Liver (tissue), 8 donors: ENCODE measurements at regions not wholly inside any gene's neighbourhood (a gene's known extent, or its start where the extent isn't known, plus 50 kb on each side); places are given as distances from the start of the nearest gene placed in this dataset.

Experiments used
- DNase-seq: peaks from one replicate; pipeline ENCODE4 v3.0.0-alpha.2; 2017; ENCODE audit warnings: low spot score
- H3K27ac ChIP-seq, 2 donors: one replicate each; pipeline ENCODE4 v1.7.0; 2013; ENCODE audit warnings: inconsistent platforms in 2 of 2, low read length in 2 of 2, control low read depth in 1 of 2, low read depth in 1 of 2, mild to moderate bottlenecking in 1 of 2
- H3K27me3 ChIP-seq, 4 donors: one replicate each; pipeline versions ENCODE4 v1.6.1 to v1.7.0; 2013; ENCODE audit warnings: low read length in 3 of 4, inconsistent platforms in 1 of 4, mild to moderate bottlenecking in 1 of 4, moderate library complexity in 1 of 4; ENCODE audit not compliant: control insufficient read depth in 4 of 4, insufficient read depth in 4 of 4
- H3K36me3 ChIP-seq, 4 donors: one replicate each; pipeline versions ENCODE4 v1.6.1 to v1.7.0; 2013; ENCODE audit warnings: low read length in 3 of 4, mild to moderate bottlenecking in 3 of 4, low read depth in 1 of 4, moderate library complexity in 1 of 4; ENCODE audit not compliant: control insufficient read depth in 4 of 4, insufficient read depth in 3 of 4
- H3K4me1 ChIP-seq, 4 donors: one replicate each; pipeline versions ENCODE4 v1.6.1 to v1.7.0; 2013; ENCODE audit warnings: low read length in 3 of 4, mild to moderate bottlenecking in 3 of 4, moderate library complexity in 1 of 4; ENCODE audit not compliant: control insufficient read depth in 4 of 4, insufficient read depth in 4 of 4
- H3K4me3 ChIP-seq, 3 donors: one replicate each; pipeline versions ENCODE4 v1.6.1 to v1.7.0; 2013; ENCODE audit warnings: low read length in 3 of 3, control low read depth in 1 of 3, low read depth in 1 of 3, mild to moderate bottlenecking in 1 of 3
- H3K9ac ChIP-seq, 2 donors: one replicate each; pipeline ENCODE4 v1.7.0; 2013; ENCODE audit warnings: low read length in 2 of 2, mild to moderate bottlenecking in 2 of 2, moderate library complexity in 2 of 2, control low read depth in 1 of 2, low read depth in 1 of 2
- H3K9me3 ChIP-seq, 4 donors: one replicate each; pipeline versions ENCODE4 v1.6.1 to v1.7.0; 2013; ENCODE audit warnings: low read length in 3 of 4; ENCODE audit not compliant: control insufficient read depth in 4 of 4
- CTCF ChIP-seq: fragments of 150-350 bp; IDR thresholded peaks from 2 replicates; pipeline ENCODE4 v1.5.1; 2017; ENCODE audit warnings: improper control_type of control experiment, low read depth, low read length; ENCODE audit not compliant: missing input control
- EGR1 ChIP-seq, 2 donors: IDR thresholded peaks; 2 replicates each; pipeline ENCODE4 v1.6.1; 2016 to 2018; ENCODE audit warnings: antibody characterized with exemption in 2 of 2, low read depth in 2 of 2
- FOXA1 ChIP-seq: IDR thresholded peaks from 2 replicates; pipeline ENCODE4 v1.6.1; 2016; ENCODE audit warnings: antibody characterized with exemption
- FOXA2 ChIP-seq: IDR thresholded peaks from 2 replicates; pipeline ENCODE4 v1.6.1; 2016; ENCODE audit warnings: antibody characterized with exemption
- GABPA ChIP-seq, 2 donors: IDR thresholded peaks in 1 of 2; conservative IDR thresholded peaks in 1 of 2; 2 replicates each; pipeline ENCODE4 v1.6.1; 2016; ENCODE audit warnings: antibody characterized with exemption in 2 of 2, mild to moderate bottlenecking in 1 of 2, moderate library complexity in 1 of 2
- HNF4A ChIP-seq, 2 donors: conservative IDR thresholded peaks; 2 replicates each; pipeline ENCODE4 v1.6.1; 2016; ENCODE audit warnings: antibody characterized with exemption in 2 of 2, mild to moderate bottlenecking in 2 of 2
- HNF4G ChIP-seq: IDR thresholded peaks from 2 replicates; pipeline ENCODE4 v1.6.1; 2016; ENCODE audit warnings: antibody characterized with exemption
- JUND ChIP-seq, 2 donors: IDR thresholded peaks; 2 replicates each; pipeline ENCODE4 v1.6.1; 2016; ENCODE audit warnings: antibody characterized with exemption in 2 of 2
- NR2F2 ChIP-seq: IDR thresholded peaks from 2 replicates; pipeline ENCODE4 v1.6.1; 2016; ENCODE audit warnings: antibody characterized with exemption
- RAD21 ChIP-seq, 2 donors: IDR thresholded peaks; 2 replicates each; pipeline ENCODE4 v1.6.1; 2016; ENCODE audit warnings: antibody characterized with exemption in 2 of 2, mild to moderate bottlenecking in 2 of 2
- RXRA ChIP-seq, 2 donors: IDR thresholded peaks; 2 replicates each; pipeline ENCODE4 v1.6.1; 2017 to 2018; ENCODE audit warnings: antibody characterized with exemption in 2 of 2, mild to moderate bottlenecking in 1 of 2
- SP1 ChIP-seq: IDR thresholded peaks from 2 replicates; pipeline ENCODE4 v1.6.1; 2018; ENCODE audit warnings: antibody characterized with exemption, mild to moderate bottlenecking
- TAF1 ChIP-seq: conservative IDR thresholded peaks from 2 replicates; pipeline ENCODE4 v1.6.1; 2016; ENCODE audit warnings: antibody characterized with exemption, mild to moderate bottlenecking
- YY1 ChIP-seq: IDR thresholded peaks from 2 replicates; pipeline ENCODE4 v1.6.1; 2016; ENCODE audit warnings: antibody characterized with exemption, mild to moderate bottlenecking
- ZBTB33 ChIP-seq: IDR thresholded peaks from 2 replicates; pipeline ENCODE4 v1.6.1; 2016; ENCODE audit warnings: antibody characterized with exemption
- WGBS: extraction: QIAGEN DNeasy Blood & Tissue Kit; methylation state at CpG from one replicate; pipeline ENCODE4 v1.1.7; 2013; 5-methylcytosine and 5-hydroxymethylcytosine counted together
- TF ChIP-seq, protein P1 (sequence below): IDR thresholded peaks from 2 replicates; pipeline ENCODE4 v1.6.1; 2016; ENCODE audit warnings: antibody characterized with exemption
- TF ChIP-seq, protein P2 (sequence below): IDR thresholded peaks from 2 replicates; pipeline ENCODE4 v1.6.1; 2016; ENCODE audit warnings: antibody characterized with exemption
- TF ChIP-seq, protein P3 (sequence below): IDR thresholded peaks from 2 replicates; pipeline ENCODE4 v1.6.1; 2016; ENCODE audit warnings: antibody characterized with exemption, mild to moderate bottlenecking
- donor health status: healthy.
- donor health status: healthy.
- donor health status: healthy.
- donor health status: healthy.
- donor health status: healthy.

- 84% methylated on average over 7 of the region's 7 CpGs for WGBS
- no peak for DNase-seq
- H3K27ac ChIP-seq, result no peak overlapping the region
- H3K4me3 ChIP-seq, result no peak overlapping the region
- no peaks in the 10 kb centered on the region for H3K36me3 ChIP-seq
- TF ChIP-seq TAF1, result no peak
- TF ChIP-seq FOXA2, result no peak
- TF ChIP-seq JUND (IDR thresholded peaks at IDR 0.05), result no peak
- TF ChIP-seq, protein P1, sequence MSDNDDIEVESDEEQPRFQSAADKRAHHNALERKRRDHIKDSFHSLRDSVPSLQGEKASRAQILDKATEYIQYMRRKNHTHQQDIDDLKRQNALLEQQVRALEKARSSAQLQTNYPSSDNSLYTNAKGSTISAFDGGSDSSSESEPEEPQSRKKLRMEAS, result no peak
- TF ChIP-seq SP1, result no peak
- no peak for TF ChIP-seq FOXA1
- TF ChIP-seq HNF4G, result no peak
- no peak for TF ChIP-seq EGR1 (IDR thresholded peaks at IDR 0.05; ENCODE audit: low read depth in 2 of 2)
- no peak for TF ChIP-seq RXRA (IDR thresholded peaks at IDR 0.05)
- no peak for TF ChIP-seq YY1
- TF ChIP-seq CTCF, result no peak
- no peak for TF ChIP-seq GABPA (IDR thresholded peaks at IDR 0.05 in 1 of 2, conservative IDR thresholded peaks at IDR 0.05 in 1 of 2)
- TF ChIP-seq, protein P2, sequence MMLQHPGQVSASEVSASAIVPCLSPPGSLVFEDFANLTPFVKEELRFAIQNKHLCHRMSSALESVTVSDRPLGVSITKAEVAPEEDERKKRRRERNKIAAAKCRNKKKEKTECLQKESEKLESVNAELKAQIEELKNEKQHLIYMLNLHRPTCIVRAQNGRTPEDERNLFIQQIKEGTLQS, result no peak
- TF ChIP-seq, protein P3, sequence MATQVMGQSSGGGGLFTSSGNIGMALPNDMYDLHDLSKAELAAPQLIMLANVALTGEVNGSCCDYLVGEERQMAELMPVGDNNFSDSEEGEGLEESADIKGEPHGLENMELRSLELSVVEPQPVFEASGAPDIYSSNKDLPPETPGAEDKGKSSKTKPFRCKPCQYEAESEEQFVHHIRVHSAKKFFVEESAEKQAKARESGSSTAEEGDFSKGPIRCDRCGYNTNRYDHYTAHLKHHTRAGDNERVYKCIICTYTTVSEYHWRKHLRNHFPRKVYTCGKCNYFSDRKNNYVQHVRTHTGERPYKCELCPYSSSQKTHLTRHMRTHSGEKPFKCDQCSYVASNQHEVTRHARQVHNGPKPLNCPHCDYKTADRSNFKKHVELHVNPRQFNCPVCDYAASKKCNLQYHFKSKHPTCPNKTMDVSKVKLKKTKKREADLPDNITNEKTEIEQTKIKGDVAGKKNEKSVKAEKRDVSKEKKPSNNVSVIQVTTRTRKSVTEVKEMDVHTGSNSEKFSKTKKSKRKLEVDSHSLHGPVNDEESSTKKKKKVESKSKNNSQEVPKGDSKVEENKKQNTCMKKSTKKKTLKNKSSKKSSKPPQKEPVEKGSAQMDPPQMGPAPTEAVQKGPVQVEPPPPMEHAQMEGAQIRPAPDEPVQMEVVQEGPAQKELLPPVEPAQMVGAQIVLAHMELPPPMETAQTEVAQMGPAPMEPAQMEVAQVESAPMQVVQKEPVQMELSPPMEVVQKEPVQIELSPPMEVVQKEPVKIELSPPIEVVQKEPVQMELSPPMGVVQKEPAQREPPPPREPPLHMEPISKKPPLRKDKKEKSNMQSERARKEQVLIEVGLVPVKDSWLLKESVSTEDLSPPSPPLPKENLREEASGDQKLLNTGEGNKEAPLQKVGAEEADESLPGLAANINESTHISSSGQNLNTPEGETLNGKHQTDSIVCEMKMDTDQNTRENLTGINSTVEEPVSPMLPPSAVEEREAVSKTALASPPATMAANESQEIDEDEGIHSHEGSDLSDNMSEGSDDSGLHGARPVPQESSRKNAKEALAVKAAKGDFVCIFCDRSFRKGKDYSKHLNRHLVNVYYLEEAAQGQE, result no peak
- TF ChIP-seq HNF4A (conservative IDR thresholded peaks at IDR 0.05), result no peak
- TF ChIP-seq NR2F2, result no peak
- no peak for TF ChIP-seq RAD21 (IDR thresholded peaks at IDR 0.05)
- no peak for TF ChIP-seq ZBTB33
- H3K27me3 ChIP-seq, result peaks cover 0 to 6% (median 0%) of the 10 kb centered on the region in 4 donors
- no peak overlapping the region for H3K9ac ChIP-seq
- no peaks in the 10 kb centered on the region for H3K4me1 ChIP-seq
- no peaks in the 10 kb centered on the region for H3K9me3 ChIP-seq
Measured at GRCh38 chr5:2381070-2381469, 370.4 kb downstream of the IRX2 start.
